Liver (tissue), 7 donors: ENCODE measurements at regions not wholly inside any gene's neighbourhood (a gene's known extent, or its start where the extent isn't known, plus 50 kb on each side); places are given as distances from the start of the nearest gene placed in this dataset.

ENCODE experiments used
- DNase-seq: peaks from one replicate; pipeline ENCODE4 v3.0.0-alpha.2; 2017; ENCODE audit warnings: low spot score
- H3K27ac ChIP-seq, 2 donors: one replicate each; pipeline ENCODE4 v1.7.0; 2013; ENCODE audit warnings: inconsistent platforms in 2 of 2, low read length in 2 of 2, control low read depth in 1 of 2, low read depth in 1 of 2, mild to moderate bottlenecking in 1 of 2
- H3K27me3 ChIP-seq, 4 donors: one replicate each; pipeline versions ENCODE4 v1.6.1 to v1.7.0; 2013; ENCODE audit warnings: low read length in 3 of 4, inconsistent platforms in 1 of 4, mild to moderate bottlenecking in 1 of 4, moderate library complexity in 1 of 4; ENCODE audit not compliant: control insufficient read depth in 4 of 4, insufficient read depth in 4 of 4
- H3K36me3 ChIP-seq, 4 donors: one replicate each; pipeline versions ENCODE4 v1.6.1 to v1.7.0; 2013; ENCODE audit warnings: low read length in 3 of 4, mild to moderate bottlenecking in 3 of 4, low read depth in 1 of 4, moderate library complexity in 1 of 4; ENCODE audit not compliant: control insufficient read depth in 4 of 4, insufficient read depth in 3 of 4
- H3K4me1 ChIP-seq, 4 donors: one replicate each; pipeline versions ENCODE4 v1.6.1 to v1.7.0; 2013; ENCODE audit warnings: low read length in 3 of 4, mild to moderate bottlenecking in 3 of 4, moderate library complexity in 1 of 4; ENCODE audit not compliant: control insufficient read depth in 4 of 4, insufficient read depth in 4 of 4
- H3K4me3 ChIP-seq, 3 donors: one replicate each; pipeline versions ENCODE4 v1.6.1 to v1.7.0; 2013; ENCODE audit warnings: low read length in 3 of 3, control low read depth in 1 of 3, low read depth in 1 of 3, mild to moderate bottlenecking in 1 of 3
- H3K9ac ChIP-seq, 2 donors: one replicate each; pipeline ENCODE4 v1.7.0; 2013; ENCODE audit warnings: low read length in 2 of 2, mild to moderate bottlenecking in 2 of 2, moderate library complexity in 2 of 2, control low read depth in 1 of 2, low read depth in 1 of 2
- H3K9me3 ChIP-seq, 4 donors: one replicate each; pipeline versions ENCODE4 v1.6.1 to v1.7.0; 2013; ENCODE audit warnings: low read length in 3 of 4; ENCODE audit not compliant: control insufficient read depth in 4 of 4
- ATF3 ChIP-seq: IDR thresholded peaks from 2 replicates; pipeline ENCODE4 v1.6.1; 2016; ENCODE audit warnings: antibody characterized with exemption
- EGR1 ChIP-seq, 2 donors: IDR thresholded peaks; 2 replicates each; pipeline ENCODE4 v1.6.1; 2016 to 2018; ENCODE audit warnings: antibody characterized with exemption in 2 of 2, low read depth in 2 of 2
- FOXA1 ChIP-seq: IDR thresholded peaks from 2 replicates; pipeline ENCODE4 v1.6.1; 2016; ENCODE audit warnings: antibody characterized with exemption
- HNF4A ChIP-seq, 2 donors: conservative IDR thresholded peaks; 2 replicates each; pipeline ENCODE4 v1.6.1; 2016; ENCODE audit warnings: antibody characterized with exemption in 2 of 2, mild to moderate bottlenecking in 2 of 2
- MAX ChIP-seq: IDR thresholded peaks from 2 replicates; pipeline ENCODE4 v1.6.1; 2016; ENCODE audit warnings: antibody characterized with exemption
- NR2F2 ChIP-seq: IDR thresholded peaks from 2 replicates; pipeline ENCODE4 v1.6.1; 2016; ENCODE audit warnings: antibody characterized with exemption
- REST ChIP-seq: IDR thresholded peaks from 2 replicates; pipeline ENCODE4 v1.6.1; 2016; ENCODE audit warnings: antibody characterized with exemption, mild to moderate bottlenecking
- RXRA ChIP-seq, 2 donors: IDR thresholded peaks; 2 replicates each; pipeline ENCODE4 v1.6.1; 2017 to 2018; ENCODE audit warnings: antibody characterized with exemption in 2 of 2, mild to moderate bottlenecking in 1 of 2
- SP1 ChIP-seq: IDR thresholded peaks from 2 replicates; pipeline ENCODE4 v1.6.1; 2018; ENCODE audit warnings: antibody characterized with exemption, mild to moderate bottlenecking
- TAF1 ChIP-seq: conservative IDR thresholded peaks from 2 replicates; pipeline ENCODE4 v1.6.1; 2016; ENCODE audit warnings: antibody characterized with exemption, mild to moderate bottlenecking
- WGBS: extraction: QIAGEN DNeasy Blood & Tissue Kit; methylation state at CpG from one replicate; pipeline ENCODE4 v1.1.7; 2013; 5-methylcytosine and 5-hydroxymethylcytosine counted together
- donor health status: healthy.
- donor health status: healthy.
- donor health status: healthy.
- donor health status: healthy.

GRCh38 chr4:32394255-32394654 is 1674.1 kb downstream of the PCDH7 start:
- Histone ChIP-seq H3K4me1 (no peaks in the 10 kb centered on the region), H3K9me3 (no peaks in the 10 kb centered on the region), H3K9ac (no peak overlapping the region), H3K36me3 (no peaks in the 10 kb centered on the region), H3K4me3 (no peak overlapping the region), H3K27ac (no peak overlapping the region), H3K27me3 (no peaks in the 10 kb centered on the region)
- TF ChIP-seq REST, result no peak
- no peak for TF ChIP-seq ATF3
- no peak for TF ChIP-seq RXRA (IDR thresholded peaks at IDR 0.05)
- no peak for TF ChIP-seq TAF1
- TF ChIP-seq MAX, result no peak
- WGBS, result 91% methylated on average over 1 of the region's 1 CpG
- no peak for DNase-seq

GRCh38 chr4:32396507-32397070 is 1676.4 kb downstream of the PCDH7 start:
- 74% methylated on average over 7 of the region's 7 CpGs for WGBS
- TF ChIP-seq ATF3 (no peak), MAX (no peak), SP1 (no peak)

GRCh38 chr4:32400870-32401269 is 1680.7 kb downstream of the PCDH7 start:
- H3K4me1 ChIP-seq, result no peaks in the 10 kb centered on the region
- DNase-seq, result no peak
- TF ChIP-seq NR2F2, result no peak
- TF ChIP-seq RXRA (IDR thresholded peaks at IDR 0.05), result no peak
- no peak for TF ChIP-seq SP1
- TF ChIP-seq TAF1, result no peak
- no peak for TF ChIP-seq FOXA1
- TF ChIP-seq HNF4A (conservative IDR thresholded peaks at IDR 0.05), result no peak
- TF ChIP-seq EGR1 (IDR thresholded peaks at IDR 0.05; ENCODE audit: low read depth in 2 of 2), result no peak
- no peak for TF ChIP-seq MAX
- TF ChIP-seq ATF3, result no peak
- H3K4me3 ChIP-seq, result no peak overlapping the region
- H3K9ac ChIP-seq, result no peak overlapping the region
- H3K9me3 ChIP-seq, result no peaks in the 10 kb centered on the region
- H3K36me3 ChIP-seq, result no peaks in the 10 kb centered on the region
- H3K27ac ChIP-seq, result no peak overlapping the region
- WGBS, result 88% methylated on average over 1 of the region's 1 CpG
- no peaks in the 10 kb centered on the region for H3K27me3 ChIP-seq

More at GRCh38 chr4:32396507-32397070, 1676.4 kb downstream of the PCDH7 start:
- Histone ChIP-seq H3K9me3 (no peaks in the 10 kb centered on the region), H3K27me3 (no peaks in the 10 kb centered on the region), H3K27ac (no peak overlapping the region), H3K9ac (no peak overlapping the region), H3K4me3 (no peak overlapping the region), H3K4me1 (no peaks in the 10 kb centered on the region), H3K36me3 (no peaks in the 10 kb centered on the region)
- DNase-seq, result no peak
